OCI-LY1 (cell line): ENCODE measurements at regions not wholly inside any gene's neighbourhood (a gene's known extent, or its start where the extent isn't known, plus 50 kb on each side); places are given as distances from the start of the nearest gene placed in this dataset.

Experiments used
- CTCF ChIP-seq: fragments of 200-600 bp; sonication (generic), shearing (Covaris generic); IDR thresholded peaks from 2 replicates; pipeline ENCODE4 v1.5.1; 2017; ENCODE audit warnings: mild to moderate bottlenecking, antibody characterized with exemption, low read length, moderate library complexity, mixed read lengths
- EZH2 ChIP-seq: fragments of 200-600 bp; sonication (generic), shearing (Covaris generic); IDR thresholded peaks from 2 replicates; pipeline ENCODE4 v1.8.0; 2017; ENCODE audit warnings: borderline replicate concordance, mixed run types, mild to moderate bottlenecking, antibody characterized with exemption, low read length, moderate library complexity, mixed read lengths

GRCh38 chr7:133165001-133165400, 83.1 kb upstream of the CHCHD3 start:
- TF ChIP-seq CTCF (no peak), EZH2 (no peak)
